GM21528 (cell line): ENCODE measurements at regions not wholly inside any gene's neighbourhood (a gene's known extent, or its start where the extent isn't known, plus 50 kb on each side); places are given as distances from the start of the nearest gene placed in this dataset.
"Not testable (repeated sequence)": the region's sequence is repeated elsewhere in the genome, so short reads cannot be mapped to it uniquely, and the experiment has no call there.

Experiments used
- ATAC-seq: cut with Tn5 transposase; IDR thresholded peaks from one replicate; pipeline ENCODE4 v1.9.1; 2021; ENCODE audit warnings: mild to moderate bottlenecking, moderate library complexity; ENCODE audit not compliant: unreplicated experiment, low FRiP score

- ATAC-seq, result no peak
Measured at GRCh38 chr6:66054967-66055366, 347.9 kb upstream of the EYS start.

GRCh38 chr6:66051812-66052211 is 344.8 kb upstream of the EYS start:
- no peak for ATAC-seq

- ATAC-seq, result no peak
Measured at GRCh38 chr6:66048684-66049474, 341.9 kb upstream of the EYS start.

- no peak for ATAC-seq
Measured at GRCh38 chr6:66032626-66033025, 325.6 kb upstream of the EYS start.

- ATAC-seq, result no peak
Measured at GRCh38 chr6:66029391-66029790, 322.4 kb upstream of the EYS start.

- no peak for ATAC-seq
Measured at GRCh38 chr6:65999288-65999791, 292.3 kb upstream of the EYS start.

- no peak for ATAC-seq
Measured at GRCh38 chr6:65998544-65998943, 291.5 kb upstream of the EYS start.

GRCh38 chr6:65997539-65997938 is 290.5 kb upstream of the EYS start:
- no peak for ATAC-seq

- ATAC-seq, result no peak
Measured at GRCh38 chr6:65996096-65996495, 289.1 kb upstream of the EYS start.

GRCh38 chr6:65989676-65990075 is 282.6 kb upstream of the EYS start:
- no peak for ATAC-seq

GRCh38 chr6:65988006-65988405 is 281.0 kb upstream of the EYS start:
- no peak for ATAC-seq

GRCh38 chr6:65984089-65984488 is 277.1 kb upstream of the EYS start:
- no peak for ATAC-seq

GRCh38 chr6:65979120-65979519 is 272.1 kb upstream of the EYS start:
- no peak for ATAC-seq

GRCh38 chr6:65971252-65971651 is 264.2 kb upstream of the EYS start:
- ATAC-seq, result not testable (repeated sequence)

- ATAC-seq, result no peak
Measured at GRCh38 chr6:65964261-65964660, 257.2 kb upstream of the EYS start.

GRCh38 chr6:65955034-65955433 is 248.0 kb upstream of the EYS start:
- ATAC-seq, result no peak

- ATAC-seq, result no peak
Measured at GRCh38 chr6:65948062-65948461, 241.0 kb upstream of the EYS start.

- no peak for ATAC-seq
Measured at GRCh38 chr6:65943548-65943947, 236.5 kb upstream of the EYS start.

- no peak for ATAC-seq
Measured at GRCh38 chr6:65943051-65943450, 236.0 kb upstream of the EYS start.

GRCh38 chr6:65938000-65938399 is 231.0 kb upstream of the EYS start:
- ATAC-seq, result no peak

GRCh38 chr6:65935412-65935811 is 228.4 kb upstream of the EYS start:
- no peak for ATAC-seq

GRCh38 chr6:65933390-65933789 is 226.4 kb upstream of the EYS start:
- ATAC-seq, result no peak
